ENCODE measurements at regions not wholly inside any gene's neighbourhood (a gene's known extent, or its start where the extent isn't known, plus 50 kb on each side); places are given as distances from the start of the nearest gene placed in this dataset.

GRCh38 chr3:194768586-194768985 is 82.9 kb downstream of the FAM43A start:
- Histone ChIP-seq H3K27me3 (ENCODE audit: control insufficient read depth, insufficient read depth, low read length) (no peaks in the 10 kb centered on the region), H3K4me1 (ENCODE audit: control insufficient read depth, insufficient read depth, low read length) (peaks cover 5% of the 10 kb centered on the region; the same call in 1 of the 2 replicates), H3K27ac (ENCODE audit: low read length) (peak overlapping the region; percentile 36; the same call in 1 of the 2 replicates), H3K4me3 (ENCODE audit: low read depth in 2 of 2, low read length in 2 of 2) (peak overlapping the region; percentile 8 to 42; a peak in 2 of 4 replicates), H3K36me3 (ENCODE audit: control insufficient read depth, insufficient read depth, low read length) (no peaks in the 10 kb centered on the region), H3K9me3 (ENCODE audit: control insufficient read depth, insufficient read depth, low read depth, low read length) (no peaks in the 10 kb centered on the region)
- BruUV-seq (replicated peaks): no TSS peak
- intact Hi-C loops (cut with micrococcal nuclease; ENCODE audit: unreplicated experiment): no loop called here
- in situ Hi-C loops (cut with HindIII; ENCODE audit: low pct_unique_long_range_greater_than_20kb, low sequenced_read_pairs): no loop called here
- ATAC-seq: peak; percentile 18; the same call in 1 of the 2 replicates
- no peak for DNase-seq (ENCODE audit: low read depth, low spot score)
- TF ChIP-seq SIN3A (IDR thresholded peaks at IDR 0.05; ENCODE audit: borderline replicate concordance, insufficient read depth, low read depth, low read length): no peak
- no peak for TF ChIP-seq REST (IDR thresholded peaks at IDR 0.05; ENCODE audit: insufficient read depth in 1 of 2, low read depth in 2 of 2, low read length in 1 of 2)
- no peak for TF ChIP-seq POLR2AphosphoS5 (IDR thresholded peaks at IDR 0.05; ENCODE audit: low read depth, low read length)
- no peak for TF ChIP-seq TCF7L2 (IDR thresholded peaks at IDR 0.05; ENCODE audit: low read depth, low read length)
- no peak for TF ChIP-seq CTCF (IDR thresholded peaks at IDR 0.05)
- POLR2A ChIA-PET: interaction anchor here (0.6 kb wide), 2 partner anchors 18 to 21 kb away, joined by 3 to 7 read pairs; no protein-coding TSS in a partner anchor
- CTCF ChIA-PET: interaction anchor here (0.8 kb wide), 1 partner anchor 81 kb away, joined by 3 read pairs; no protein-coding TSS in a partner anchor

GRCh38 chr3:194769020-194769643 is 83.4 kb downstream of the FAM43A start:
- Histone ChIP-seq H3K4me1 (ENCODE audit: control insufficient read depth, insufficient read depth, low read length) (peaks cover 5% of the 10 kb centered on the region; the same call in 1 of the 2 replicates), H3K36me3 (ENCODE audit: control insufficient read depth, insufficient read depth, low read length) (no peaks in the 10 kb centered on the region), H3K27ac (ENCODE audit: low read length) (peak overlapping the region; percentile 77), H3K27me3 (ENCODE audit: control insufficient read depth, insufficient read depth, low read length) (no peaks in the 10 kb centered on the region), H3K9me3 (ENCODE audit: control insufficient read depth, insufficient read depth, low read depth, low read length) (no peaks in the 10 kb centered on the region), H3K4me3 (ENCODE audit: low read depth in 2 of 2, low read length in 2 of 2) (peak overlapping the region; percentile 47 to 60)
- ATAC-seq (peak; percentile 98), DNase-seq (ENCODE audit: low read depth, low spot score) (peak; percentile 94)
- CTCF ChIA-PET: interaction anchor here (0.6 to 0.8 kb wide), 2 partner anchors 81 to 85 kb away, joined by 3 read pairs; no protein-coding TSS in a partner anchor
- no TSS peak for BruUV-seq (replicated peaks)
- POLR2A ChIA-PET: interaction anchor here (0.6 kb wide), 2 partner anchors 17 to 22 kb away, joined by 3 to 7 read pairs; no protein-coding TSS in a partner anchor
- intact Hi-C loops (cut with micrococcal nuclease; ENCODE audit: unreplicated experiment) (no loop called here), in situ Hi-C loops (cut with HindIII; ENCODE audit: low pct_unique_long_range_greater_than_20kb, low sequenced_read_pairs) (no loop called here)
- TF ChIP-seq CTCF (IDR thresholded peaks at IDR 0.05) (no peak), REST (IDR thresholded peaks at IDR 0.05; ENCODE audit: insufficient read depth in 1 of 2, low read depth in 2 of 2, low read length in 1 of 2) (no peak), POLR2AphosphoS5 (IDR thresholded peaks at IDR 0.05; ENCODE audit: low read depth, low read length) (peak; percentile 74; the same call in 1 of the 2 replicates), SIN3A (IDR thresholded peaks at IDR 0.05; ENCODE audit: borderline replicate concordance, insufficient read depth, low read depth, low read length) (no peak)

Data from Panc1 (cell line).